Dedifferentiated amniotic fluid mesenchymal stem cell (primary cell): ENCODE measurements at regions not wholly inside any gene's neighbourhood (a gene's known extent, or its start where the extent isn't known, plus 50 kb on each side); places are given as distances from the start of the nearest gene placed in this dataset.

ENCODE experiments used
- DNase-seq: peaks from one replicate; pipeline ENCODE4 v3.0.0-alpha.2; 2016; ENCODE audit errors: extremely low spot score

DNA sequence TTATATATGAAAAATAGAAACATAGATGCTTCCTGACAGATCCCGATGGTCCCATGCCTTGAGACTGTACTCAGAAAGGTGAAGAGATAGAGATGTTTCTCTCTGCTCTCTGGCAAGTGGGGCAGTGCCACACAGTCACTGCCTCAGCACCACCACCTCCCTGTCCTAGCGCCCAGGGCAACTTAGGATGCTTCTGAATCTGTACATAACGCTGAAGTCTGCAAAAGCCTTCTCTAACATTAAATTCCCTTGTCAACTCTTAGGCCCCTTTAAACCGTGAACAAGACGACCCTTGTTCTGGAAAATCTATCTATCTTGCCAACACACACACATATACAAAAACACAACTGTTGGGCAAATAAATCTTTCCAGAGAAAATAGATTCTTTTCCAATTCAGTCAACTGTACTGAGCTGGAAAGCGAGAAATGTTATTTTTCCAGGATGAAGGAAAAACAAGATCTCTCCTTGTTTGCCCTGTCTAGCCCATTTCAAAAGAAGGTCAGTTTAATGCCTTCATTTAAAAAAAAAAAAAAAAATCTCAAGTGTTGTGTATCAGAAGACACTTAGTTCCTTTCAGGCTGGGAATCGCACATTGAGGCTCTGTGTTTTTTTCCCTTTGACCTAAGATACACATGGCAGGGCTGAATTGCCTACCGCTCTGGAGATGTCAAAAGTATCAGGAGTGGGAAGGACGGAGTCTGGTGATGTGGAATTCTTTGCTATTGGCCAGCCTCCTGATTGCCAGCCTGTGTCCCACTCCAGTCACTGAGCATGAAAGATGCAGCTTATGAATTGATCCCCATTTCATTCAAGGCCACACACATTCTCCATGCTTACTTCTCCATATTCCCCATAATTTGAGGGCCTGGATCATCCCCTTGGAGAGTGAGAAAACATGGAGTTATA lies 241.4 kb downstream of the LACC1 start:
- DNase-seq = no peak

DNA sequence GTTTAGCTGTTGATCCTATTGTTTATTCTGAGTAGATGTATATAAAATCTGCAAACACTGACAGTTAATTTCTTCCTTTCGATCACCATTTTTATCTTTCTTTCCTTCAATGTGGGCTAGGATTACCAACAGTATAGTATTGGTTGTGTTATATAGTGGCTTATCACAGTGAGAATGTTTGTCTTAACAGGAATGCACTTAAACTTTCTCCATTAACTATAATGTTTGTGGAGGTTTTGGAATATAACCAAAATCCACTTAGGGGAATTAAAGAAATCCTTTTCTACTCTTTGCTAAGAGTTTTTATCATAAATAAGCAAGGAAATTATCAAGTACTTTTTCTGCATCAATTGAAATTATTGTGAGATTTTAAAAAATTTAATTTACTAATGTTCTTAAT lies 244.6 kb downstream of the LACC1 start:
- no peak for DNase-seq

DNA sequence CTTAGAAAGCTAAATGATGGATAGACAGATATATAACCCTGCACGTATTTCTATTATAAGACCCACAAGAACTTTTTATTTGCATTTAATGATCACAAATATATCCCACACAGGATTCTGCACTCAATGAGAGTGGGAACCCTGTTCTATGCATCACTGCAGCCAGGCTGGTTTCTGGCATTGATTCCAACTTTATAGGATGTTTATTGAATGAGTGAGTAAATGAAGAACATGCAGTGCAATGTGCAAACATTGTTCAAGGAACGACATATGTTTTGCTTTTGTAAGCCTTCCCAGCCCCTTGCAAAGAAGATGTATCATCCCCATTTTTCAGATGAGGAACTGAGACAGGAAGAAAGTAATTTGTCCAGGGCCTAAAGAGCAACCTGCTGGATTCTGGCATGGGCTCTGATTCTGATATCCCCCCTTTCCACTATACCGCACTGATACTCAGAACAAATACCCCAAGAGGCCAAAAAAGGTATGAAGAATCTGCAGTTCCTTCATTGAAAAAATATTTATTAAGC lies 246.3 kb downstream of the LACC1 start:
- DNase-seq = no peak

DNA sequence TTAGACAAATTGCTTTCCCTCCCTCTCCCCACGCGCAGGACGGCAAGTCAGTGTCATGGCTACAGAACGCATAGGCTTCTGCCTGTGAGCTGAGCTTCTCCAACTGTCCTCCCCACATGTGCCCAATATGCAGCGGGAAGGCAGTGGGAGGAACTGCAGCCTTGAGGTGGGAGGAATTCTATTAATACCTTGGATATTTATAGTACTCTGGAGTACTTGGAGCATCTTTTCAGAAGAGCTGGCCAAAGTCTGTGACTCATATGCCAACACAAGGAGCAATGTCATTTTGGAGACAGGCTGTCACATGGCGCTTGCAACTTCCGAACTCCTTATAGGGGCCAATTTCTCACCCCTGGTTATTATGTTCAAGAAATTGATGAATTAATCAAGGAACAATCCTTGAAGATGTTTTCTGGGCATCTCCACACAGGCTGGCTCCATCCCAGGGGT lies 245.0 kb upstream of the SERP2 start:
- DNase-seq = no peak

DNA sequence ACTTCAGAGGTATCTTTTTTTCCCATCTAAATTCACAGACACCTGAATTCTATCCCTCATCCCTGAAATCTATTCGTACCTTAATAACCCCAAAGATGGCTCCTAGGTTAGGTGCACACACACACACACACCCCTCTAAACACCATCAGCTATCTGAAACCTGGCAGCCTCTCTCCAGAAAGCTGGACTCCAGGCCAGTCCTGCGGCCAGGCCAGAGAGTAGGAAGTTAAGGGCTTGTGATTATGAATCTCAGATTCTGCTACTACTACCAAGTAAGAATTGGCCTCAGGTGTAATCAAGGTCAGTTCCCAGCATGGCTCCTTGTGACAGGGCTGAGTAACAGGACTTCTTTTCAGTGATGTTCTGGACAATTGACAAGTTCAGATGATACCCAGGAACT lies 244.2 kb upstream of the SERP2 start:
- no peak for DNase-seq

DNA sequence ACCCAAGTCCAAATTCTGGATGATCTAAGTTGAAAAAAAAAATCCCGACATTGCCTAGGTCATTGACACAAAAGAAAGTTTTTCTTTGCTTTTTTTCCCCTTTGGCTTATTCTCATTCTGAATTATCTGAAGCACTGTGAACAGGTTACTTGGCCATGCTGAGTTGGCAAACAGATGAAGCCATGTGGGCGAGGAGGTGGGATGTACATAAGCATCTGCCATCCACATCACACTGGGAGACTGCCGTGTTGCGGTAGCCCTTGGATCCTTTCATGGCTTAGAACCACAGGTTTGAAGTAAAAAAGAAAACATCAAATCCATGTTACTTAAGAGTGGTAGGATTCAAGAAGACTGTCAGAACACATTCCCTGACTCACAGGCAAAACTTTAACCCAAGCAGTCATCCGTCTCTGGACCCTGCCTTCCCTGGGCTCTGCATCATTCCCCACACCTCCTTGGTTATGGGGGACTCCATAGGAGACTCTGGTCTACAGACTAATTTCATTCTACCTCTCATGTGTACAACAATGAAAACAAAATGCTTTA lies 242.5 kb upstream of the SERP2 start:
- DNase-seq = no peak

DNA sequence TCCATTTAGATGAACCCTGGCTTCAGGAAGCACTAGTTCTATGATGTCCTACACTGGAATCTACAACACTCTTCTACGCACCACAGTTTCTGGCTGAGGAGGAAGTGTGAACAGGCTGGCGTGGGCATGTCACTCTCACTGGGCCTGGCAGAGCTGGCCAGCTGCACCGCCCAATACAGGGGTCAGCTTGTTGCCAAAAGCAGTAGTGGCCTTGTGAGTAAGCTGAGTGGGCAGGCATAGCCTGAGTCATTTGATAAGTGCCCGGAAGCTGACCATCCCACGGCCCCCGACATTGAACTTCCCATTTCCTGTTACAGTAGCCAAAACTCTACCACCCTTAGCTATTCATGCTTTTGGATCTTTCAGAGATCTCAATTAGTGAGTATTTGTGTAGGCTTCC lies 240.9 kb upstream of the SERP2 start:
- no peak for DNase-seq

DNA sequence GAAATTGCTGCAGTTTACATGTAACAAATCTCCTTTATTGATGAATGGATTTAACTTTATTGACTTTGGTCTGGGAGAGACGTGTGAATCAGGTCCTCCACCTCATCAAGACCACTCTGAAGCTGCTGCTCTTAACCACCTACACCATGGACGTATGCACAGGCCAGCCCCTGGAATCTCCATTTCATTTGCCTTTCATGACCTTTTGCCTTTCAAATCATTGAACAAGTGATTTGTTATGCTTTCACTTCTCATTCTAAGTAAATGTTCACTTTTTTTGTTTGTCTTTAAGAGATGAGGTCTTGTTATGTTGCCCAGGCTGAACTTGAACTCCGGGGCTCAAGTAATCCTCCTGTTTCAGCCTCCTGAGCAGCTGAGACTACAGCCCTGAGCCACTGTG lies 240.0 kb upstream of the SERP2 start:
- no peak for DNase-seq

DNA sequence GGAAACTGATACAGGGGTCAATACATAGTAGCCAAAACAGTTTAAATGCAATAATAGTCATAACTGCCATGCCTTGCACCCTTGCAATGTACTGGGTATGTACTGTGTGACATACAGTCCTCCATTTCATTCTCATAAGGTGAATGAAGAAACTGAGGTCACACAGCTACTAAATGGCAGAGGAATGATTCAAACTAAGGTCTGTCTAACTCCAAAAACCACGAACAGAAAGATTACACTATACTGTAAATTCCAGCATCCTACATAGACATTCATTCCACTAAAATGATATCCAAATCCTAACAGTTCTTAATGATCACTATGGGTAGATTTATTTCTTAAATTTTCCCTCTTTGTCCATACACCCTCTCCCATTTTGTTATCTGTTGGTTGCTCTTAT lies 238.1 kb upstream of the SERP2 start:
- no peak for DNase-seq

DNA sequence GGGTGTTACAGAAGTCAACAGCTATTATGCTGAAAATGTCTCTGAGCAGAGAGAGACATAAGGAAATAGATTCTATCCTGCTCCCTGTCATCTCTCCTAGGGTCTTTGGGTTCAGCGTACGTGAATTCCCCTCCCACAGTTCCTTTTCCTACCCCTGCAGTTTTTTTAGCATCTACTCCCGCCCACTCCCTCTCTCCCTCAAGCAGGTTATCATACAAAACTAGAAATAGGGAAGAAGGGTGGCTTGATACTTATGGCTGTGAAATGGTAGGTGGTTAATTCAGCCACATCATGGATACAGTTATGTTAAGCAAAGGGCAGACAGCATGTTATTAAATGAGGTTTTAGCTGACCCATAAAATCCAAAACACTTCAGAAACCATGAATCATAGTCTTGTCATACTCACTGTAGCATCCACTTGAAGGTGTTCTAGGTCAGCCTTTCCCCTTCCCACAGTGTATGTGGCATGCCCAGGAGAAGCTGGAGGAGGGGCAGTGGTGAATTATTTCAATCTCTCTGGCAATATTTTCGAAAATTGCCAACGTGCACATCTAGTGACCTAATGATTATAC lies 236.8 kb upstream of the SERP2 start:
- DNase-seq = no peak

DNA sequence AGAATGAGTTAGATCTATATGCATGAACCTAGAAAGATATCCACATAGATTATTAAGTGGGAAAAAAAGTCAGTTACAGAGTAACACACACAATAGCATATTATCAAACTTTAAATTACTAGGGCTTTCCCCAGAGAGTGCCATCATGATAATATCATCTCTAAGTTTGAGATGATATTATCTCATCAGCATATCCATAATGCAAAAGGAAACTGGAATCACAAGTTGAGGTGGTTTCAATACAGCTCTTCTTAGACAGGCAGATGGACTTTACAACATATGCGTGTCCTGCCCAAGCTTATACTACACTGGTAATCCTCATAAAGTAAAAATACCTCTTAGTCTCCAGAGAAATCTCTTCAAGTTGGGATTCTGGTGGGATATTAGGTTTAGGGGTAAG lies 236.2 kb upstream of the SERP2 start:
- no peak for DNase-seq

DNA sequence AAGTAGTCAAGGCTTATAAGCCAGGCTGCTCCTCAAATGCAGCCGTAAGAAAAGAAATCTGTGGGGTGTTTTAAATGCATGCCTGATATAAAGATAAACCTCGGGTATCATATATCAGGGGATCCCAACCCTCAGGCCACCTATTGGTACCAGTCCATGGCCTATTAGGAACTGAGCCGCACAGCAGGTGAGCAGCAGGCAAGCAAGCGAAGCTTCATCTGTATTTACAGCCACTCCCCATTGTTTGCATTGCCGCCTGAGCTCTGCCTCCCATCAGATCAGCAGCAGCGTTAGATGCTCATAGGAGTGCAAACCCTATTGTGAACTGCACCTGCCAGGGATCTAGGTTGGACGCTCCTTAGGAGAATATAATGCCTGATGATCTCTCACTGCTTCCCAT lies 233.5 kb upstream of the SERP2 start:
- no peak for DNase-seq

DNA sequence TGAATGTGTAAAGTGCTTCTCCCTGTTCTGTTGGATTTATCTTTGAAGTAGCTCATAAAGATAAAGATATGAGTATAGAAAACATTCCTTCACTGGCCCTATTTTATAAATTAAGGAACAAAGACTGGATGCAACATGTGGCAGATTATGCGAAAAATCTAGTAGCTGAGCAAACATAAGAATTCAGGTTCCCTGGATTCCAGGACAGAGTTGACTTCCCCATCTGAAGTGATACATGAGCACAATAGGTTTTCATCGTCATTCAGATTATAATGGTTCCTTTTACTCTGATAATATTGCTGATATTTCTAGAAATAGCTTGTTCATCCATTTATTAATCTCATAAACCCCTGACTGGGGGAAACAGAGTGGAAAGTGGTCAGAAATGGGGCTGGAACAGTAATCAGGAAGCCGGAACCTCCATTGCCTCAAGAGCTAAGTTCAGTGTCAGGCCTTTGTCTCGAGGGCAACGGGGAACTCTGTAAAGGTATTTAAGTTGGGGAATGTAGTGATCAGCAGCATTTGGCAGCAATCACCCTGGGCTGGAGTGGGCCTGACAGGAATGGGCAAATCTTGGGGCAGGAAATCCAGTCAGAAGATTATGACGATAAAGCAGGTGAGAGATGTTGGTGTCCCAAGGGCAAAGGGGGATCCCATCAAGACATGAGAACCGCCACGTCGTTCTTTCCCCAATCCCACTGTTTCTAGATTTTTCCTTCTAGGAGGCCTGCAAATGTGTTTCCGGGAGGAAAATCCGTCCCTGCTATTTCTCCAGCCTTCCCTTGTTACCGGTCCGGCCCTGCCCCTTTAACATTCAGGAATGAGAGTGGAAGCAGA lies 232.5 kb upstream of the SERP2 start:
- no peak for DNase-seq

DNA sequence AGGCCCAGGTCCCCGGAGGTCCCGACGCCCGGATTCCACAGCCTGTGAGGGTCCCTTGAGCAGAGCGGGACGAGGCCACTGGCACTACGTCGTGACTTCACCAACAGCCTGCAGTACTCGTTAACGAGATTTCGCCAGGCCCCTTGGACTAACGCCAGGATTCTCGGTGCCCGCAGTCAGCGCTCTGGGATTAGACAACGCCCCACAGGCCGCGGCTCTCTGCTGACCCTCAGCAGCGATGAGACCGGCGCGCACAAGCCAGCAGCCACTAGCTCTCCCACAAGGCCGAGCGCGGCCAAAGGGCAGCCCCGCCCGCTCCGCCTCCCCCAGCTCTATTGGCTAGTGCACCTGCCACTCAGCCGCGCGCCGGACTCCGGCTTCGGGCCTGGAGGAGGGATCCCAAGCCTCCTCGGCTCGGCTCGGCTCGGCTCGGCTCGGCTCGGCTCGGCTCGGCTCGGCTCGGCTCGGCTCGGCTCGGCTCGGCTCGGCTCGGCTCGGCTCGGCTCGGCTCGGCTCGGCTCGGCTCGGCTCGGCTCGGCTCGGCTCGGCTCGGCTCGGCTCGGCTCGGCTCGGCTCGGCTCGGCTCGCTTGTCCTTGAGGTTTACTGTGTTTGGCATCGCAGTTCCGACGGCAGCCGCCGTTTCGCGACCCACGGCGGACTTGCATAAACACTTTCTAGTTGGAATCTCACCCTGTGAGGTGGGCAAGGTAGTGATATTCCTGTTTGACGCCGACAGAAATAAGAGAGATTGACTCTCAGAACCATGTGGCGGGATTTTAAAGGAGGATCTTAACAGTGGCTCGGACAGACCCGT lies 231.7 kb upstream of the SERP2 start:
- DNase-seq = peak; percentile 91

DNA sequence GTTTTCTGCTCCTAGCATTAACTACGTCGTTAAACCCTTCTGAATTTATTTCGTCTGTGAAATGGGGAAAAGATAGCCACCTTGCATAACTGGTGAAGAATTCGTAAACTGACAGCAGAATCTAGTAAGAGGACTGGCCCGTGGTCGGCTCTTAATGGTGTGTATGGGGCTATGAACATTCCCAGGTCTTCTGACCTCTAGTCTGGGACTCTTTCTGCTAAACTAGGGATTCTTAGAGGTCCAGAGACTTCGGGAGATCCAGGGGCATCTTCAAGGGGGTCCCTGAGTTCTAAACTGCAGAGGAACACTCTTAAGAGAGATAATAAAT lies 231.1 kb upstream of the SERP2 start:
- DNase-seq = no peak

DNA sequence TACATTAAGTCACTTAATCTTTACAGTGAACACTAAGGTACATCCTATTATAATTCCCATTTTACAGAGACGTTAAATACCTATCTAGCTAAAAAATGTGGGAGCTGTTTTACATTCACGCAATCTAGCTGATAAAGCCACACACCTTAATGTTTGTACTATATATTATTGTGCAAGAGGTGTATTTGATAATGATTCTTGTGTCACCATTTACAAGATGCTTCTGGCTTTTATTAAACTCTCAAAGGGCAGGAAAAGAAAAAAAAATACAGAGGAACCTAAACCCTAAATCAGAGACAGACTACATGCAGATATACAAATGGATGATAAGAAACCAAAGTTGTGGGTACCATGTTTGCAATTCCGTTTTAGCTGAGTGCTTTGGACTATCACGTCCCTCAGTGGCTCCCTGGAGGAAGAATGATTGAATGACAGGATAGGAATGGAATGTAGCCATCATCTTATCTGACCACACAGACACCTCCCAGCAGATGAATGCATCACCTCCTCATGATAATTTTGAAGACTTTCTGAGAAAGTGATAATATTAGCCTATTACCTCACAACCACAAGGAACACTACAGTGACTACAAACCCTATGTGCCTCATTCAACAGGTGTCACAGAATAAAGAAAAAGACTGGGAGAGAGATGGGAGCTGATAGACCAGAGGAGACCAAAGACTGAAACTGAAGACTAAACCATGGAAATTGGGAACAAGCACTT lies 230.5 kb upstream of the SERP2 start:
- DNase-seq = no peak

DNA sequence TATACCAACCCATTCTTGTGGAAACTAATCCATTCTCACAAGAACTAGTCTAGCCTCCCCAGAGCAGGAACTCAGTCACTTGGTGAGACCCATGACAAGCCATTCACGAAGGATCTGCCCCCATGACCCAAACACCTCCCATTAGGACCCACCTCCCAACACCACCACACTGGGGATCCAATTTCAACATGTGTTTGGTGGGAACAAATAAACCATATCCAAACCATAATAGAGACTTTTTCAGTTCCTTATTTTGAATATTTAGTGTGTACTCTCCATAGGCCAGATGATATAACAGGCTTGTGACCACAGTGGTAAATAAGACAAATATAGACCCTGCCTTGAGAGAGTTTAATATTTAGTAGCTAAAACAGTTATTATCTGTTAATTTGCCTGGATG lies 227.5 kb upstream of the SERP2 start:
- DNase-seq = no peak

DNA sequence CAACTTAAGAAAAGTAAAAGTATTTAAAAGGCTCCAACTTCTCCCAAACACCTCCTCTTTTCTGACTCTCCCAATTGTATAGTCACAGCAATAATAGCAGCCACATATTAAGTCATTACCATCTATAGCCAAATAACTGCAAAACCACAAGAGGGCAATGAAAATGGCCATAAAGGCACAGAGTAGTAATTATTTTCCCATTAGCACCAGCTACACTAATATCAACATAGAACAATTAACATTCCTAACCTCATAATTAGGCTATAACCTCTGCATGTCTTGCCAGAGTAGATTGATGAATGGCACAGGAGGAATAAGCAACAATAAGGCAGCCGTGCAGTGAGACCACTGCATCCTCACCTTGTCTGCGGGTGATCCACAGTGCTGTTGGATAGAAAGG lies 226.4 kb upstream of the SERP2 start:
- no peak for DNase-seq

DNA sequence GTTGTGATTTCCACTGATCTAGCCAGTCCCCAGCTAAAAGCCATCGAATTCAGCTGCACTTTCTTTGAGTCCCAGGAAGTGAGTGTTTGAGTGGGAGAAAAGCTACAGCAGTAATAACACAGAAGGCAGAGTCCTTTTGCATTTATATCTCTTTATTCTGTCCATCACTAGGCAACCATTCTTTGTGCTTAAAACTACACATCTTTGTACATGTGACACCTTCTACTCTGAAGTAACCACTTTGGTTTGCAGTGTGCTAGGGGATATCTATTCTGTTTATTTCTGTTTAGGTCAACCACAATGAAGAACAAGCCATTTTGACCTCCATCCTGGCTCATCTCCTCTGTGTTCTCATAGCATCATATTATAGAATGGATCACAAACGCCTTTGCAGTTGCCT lies 226.0 kb upstream of the SERP2 start:
- DNase-seq = no peak

DNA sequence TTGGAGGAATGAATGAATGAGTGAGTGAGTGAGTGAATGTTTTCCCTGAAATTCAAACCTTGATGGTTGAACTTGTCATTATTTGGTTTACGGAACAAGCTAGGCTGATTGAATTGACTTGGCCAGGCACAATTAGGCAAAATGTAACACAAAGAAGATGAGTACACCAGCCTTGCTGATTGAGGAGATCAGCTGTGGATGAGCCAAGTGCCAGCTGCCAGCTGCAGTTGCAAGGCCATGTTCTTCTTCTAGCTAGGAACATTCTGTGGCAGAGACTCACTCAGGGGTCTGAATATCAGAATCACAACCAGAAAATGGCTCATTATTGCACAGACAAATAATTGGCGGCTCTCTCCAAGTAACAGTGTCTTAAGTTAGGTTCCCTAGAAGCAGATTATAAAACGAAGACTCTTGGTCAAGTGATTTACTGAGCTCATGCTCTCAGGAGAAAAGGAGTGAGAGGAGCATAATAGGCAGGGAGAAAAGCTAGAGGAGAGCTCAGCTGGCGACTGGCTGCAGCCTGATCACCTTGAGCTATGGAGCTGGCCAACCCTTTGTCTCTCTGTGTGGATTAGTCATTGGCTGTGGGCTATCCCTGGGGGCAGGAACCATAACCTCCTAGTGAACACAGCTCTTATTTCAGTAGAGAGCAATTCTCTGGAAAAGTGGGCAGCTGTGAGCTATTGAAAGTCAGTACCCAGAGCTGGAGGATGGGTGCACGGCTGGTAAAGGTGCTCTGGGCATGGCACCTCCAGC lies 225.3 kb upstream of the SERP2 start:
- DNase-seq = no peak
